DND-41 (cell line): ENCODE measurements at regions not wholly inside any gene's neighbourhood (a gene's known extent, or its start where the extent isn't known, plus 50 kb on each side); places are given as distances from the start of the nearest gene placed in this dataset.
"Not testable (repeated sequence)": the region's sequence is repeated elsewhere in the genome, so short reads cannot be mapped to it uniquely, and the experiment has no call there.

Source experiments
- ATAC-seq: fragments of 200-7000 bp; cut with Tn5 transposase; 3 replicates; pipeline ENCODE4 v1.9.1; 2021; ENCODE audit warnings: low read depth; ENCODE audit not compliant: insufficient read depth
- DNase-seq: peaks from one replicate; pipeline ENCODE4 v3.0.0-alpha.2; 2020
- H2AFZ ChIP-seq: 2 replicates; pipeline ENCODE4 v1.6.0; 2012; ENCODE audit warnings: low read depth, low read length
- H3K27ac ChIP-seq: 2 replicates; pipeline ENCODE4 v1.5.1; 2012; ENCODE audit warnings: low read length, inconsistent platforms
- H3K27me3 ChIP-seq: fragments of 200-600 bp; sonication (generic); 2 replicates; pipeline ENCODE4 v1.6.0; 2012; ENCODE audit warnings: low read length, mild to moderate bottlenecking, inconsistent platforms; ENCODE audit not compliant: insufficient read depth, poor library complexity
- H3K36me3 ChIP-seq: 2 replicates; pipeline ENCODE4 v1.5.1; 2012; ENCODE audit warnings: low read length, inconsistent platforms; ENCODE audit not compliant: insufficient read depth
- H3K4me1 ChIP-seq: 2 replicates; pipeline ENCODE4 v1.5.1; 2012; ENCODE audit warnings: mild to moderate bottlenecking, low read length; ENCODE audit not compliant: insufficient read depth
- H3K4me2 ChIP-seq: 2 replicates; pipeline ENCODE4 v1.6.0; 2012; ENCODE audit warnings: mild to moderate bottlenecking, moderate library complexity, low read length, inconsistent platforms; ENCODE audit not compliant: insufficient read depth
- H3K4me3 ChIP-seq, 2 experiments: fragments of 200-600 bp in 1 of 2; shearing (Covaris generic) in 1 of 2; 2 replicates each; pipeline ENCODE4 v1.5.1; 2012 to 2016; ENCODE audit warnings: inconsistent platforms in 2 of 2, low read length in 2 of 2, mild to moderate bottlenecking in 2 of 2, low read depth in 1 of 2, moderate library complexity in 1 of 2
- H3K79me2 ChIP-seq: 2 replicates; pipeline ENCODE4 v1.6.0; 2012; ENCODE audit warnings: low read length, inconsistent platforms; ENCODE audit not compliant: insufficient read depth
- H3K9ac ChIP-seq: 2 replicates; pipeline ENCODE4 v1.6.0; 2012; ENCODE audit warnings: low read depth, mild to moderate bottlenecking, inconsistent platforms, low read length, moderate library complexity
- H3K9me3 ChIP-seq: 2 replicates; pipeline ENCODE4 v1.5.1; 2012; ENCODE audit warnings: low read length, moderate library complexity, mild to moderate bottlenecking, inconsistent platforms; ENCODE audit not compliant: insufficient read depth, severe bottlenecking
- H4K20me1 ChIP-seq: 2 replicates; pipeline ENCODE4 v1.6.0; 2012; ENCODE audit warnings: low read length; ENCODE audit not compliant: insufficient read depth
- EZH2 ChIP-seq: IDR thresholded peaks from 3 replicates; pipeline ENCODE4 v1.6.1; 2012; ENCODE audit warnings: borderline replicate concordance, low read depth, mild to moderate bottlenecking, moderate library complexity, low read length, inconsistent platforms; ENCODE audit not compliant: severe bottlenecking
- TF ChIP-seq, protein P1 (sequence below): IDR thresholded peaks from 2 replicates; pipeline ENCODE4 v1.5.1; 2012; ENCODE audit warnings: borderline replicate concordance, low read length, moderate library complexity, mild to moderate bottlenecking; ENCODE audit not compliant: poor library complexity, severe bottlenecking; ENCODE audit errors: extremely low read depth

DNA sequence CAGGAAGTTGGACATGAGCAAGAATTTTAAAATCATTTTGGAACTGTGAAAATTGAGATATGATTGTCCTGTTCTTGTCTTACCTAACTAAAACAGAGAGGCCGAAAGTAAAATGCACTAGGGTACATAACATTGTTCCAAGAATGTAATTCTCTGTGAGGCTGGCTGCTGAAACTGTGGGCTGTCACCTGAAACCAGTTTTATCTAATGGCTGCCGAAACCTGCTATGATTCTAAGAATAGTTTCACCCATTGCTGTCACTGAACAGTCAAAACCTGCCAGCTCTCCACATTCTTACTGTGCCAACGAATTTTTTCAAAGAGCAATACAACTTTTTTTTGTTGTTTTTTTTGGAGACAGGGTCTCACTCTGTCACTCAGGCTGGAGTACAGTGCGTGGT is 119.3 kb upstream of the ZSWIM2 start:
- Histone ChIP-seq H3K4me3 (no peak overlapping the region), H4K20me1 (no peaks in the 10 kb centered on the region), H3K9me3 (no peaks in the 10 kb centered on the region), H3K36me3 (no peaks in the 10 kb centered on the region), H3K79me2 (no peaks in the 10 kb centered on the region), H3K4me2 (no peak overlapping the region), H3K9ac (no peak overlapping the region), H3K27ac (no peak overlapping the region), H3K4me1 (no peaks in the 10 kb centered on the region), H2AFZ (no peak overlapping the region), H3K27me3 (no peaks in the 10 kb centered on the region)
- TF ChIP-seq, protein P1, sequence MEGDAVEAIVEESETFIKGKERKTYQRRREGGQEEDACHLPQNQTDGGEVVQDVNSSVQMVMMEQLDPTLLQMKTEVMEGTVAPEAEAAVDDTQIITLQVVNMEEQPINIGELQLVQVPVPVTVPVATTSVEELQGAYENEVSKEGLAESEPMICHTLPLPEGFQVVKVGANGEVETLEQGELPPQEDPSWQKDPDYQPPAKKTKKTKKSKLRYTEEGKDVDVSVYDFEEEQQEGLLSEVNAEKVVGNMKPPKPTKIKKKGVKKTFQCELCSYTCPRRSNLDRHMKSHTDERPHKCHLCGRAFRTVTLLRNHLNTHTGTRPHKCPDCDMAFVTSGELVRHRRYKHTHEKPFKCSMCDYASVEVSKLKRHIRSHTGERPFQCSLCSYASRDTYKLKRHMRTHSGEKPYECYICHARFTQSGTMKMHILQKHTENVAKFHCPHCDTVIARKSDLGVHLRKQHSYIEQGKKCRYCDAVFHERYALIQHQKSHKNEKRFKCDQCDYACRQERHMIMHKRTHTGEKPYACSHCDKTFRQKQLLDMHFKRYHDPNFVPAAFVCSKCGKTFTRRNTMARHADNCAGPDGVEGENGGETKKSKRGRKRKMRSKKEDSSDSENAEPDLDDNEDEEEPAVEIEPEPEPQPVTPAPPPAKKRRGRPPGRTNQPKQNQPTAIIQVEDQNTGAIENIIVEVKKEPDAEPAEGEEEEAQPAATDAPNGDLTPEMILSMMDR, result no peak
- no peak for TF ChIP-seq EZH2
- DNase-seq (no peak), ATAC-seq (no peak)

DNA sequence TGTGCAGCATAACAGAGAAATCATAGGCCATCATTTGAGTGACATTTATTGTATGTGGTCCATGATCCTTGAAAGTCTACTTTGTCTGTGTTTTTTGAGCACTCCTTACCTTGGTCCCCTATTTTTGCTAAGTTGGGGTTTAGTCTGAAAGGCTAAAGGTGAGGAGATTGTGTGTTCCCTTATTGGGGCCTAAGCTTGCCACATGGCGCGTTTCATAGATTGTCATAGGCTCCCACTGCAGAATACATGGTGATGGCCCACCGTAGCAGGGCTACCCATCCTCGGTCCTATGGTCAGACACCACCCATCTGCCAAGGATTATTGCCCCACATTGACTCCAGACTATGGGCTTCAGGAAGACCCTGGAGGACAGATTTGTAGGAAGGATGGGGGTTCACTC is 117.0 kb upstream of the ZSWIM2 start:
- Histone ChIP-seq H3K4me3 (no peak overlapping the region), H3K4me1 (no peaks in the 10 kb centered on the region), H3K9ac (no peak overlapping the region), H3K27ac (no peak overlapping the region), H2AFZ (no peak overlapping the region), H3K36me3 (no peaks in the 10 kb centered on the region), H4K20me1 (no peaks in the 10 kb centered on the region), H3K27me3 (no peaks in the 10 kb centered on the region), H3K9me3 (peaks cover 4% of the 10 kb centered on the region), H3K4me2 (no peak overlapping the region), H3K79me2 (no peaks in the 10 kb centered on the region)
- ATAC-seq, result no peak
- no peak for TF ChIP-seq EZH2
- TF ChIP-seq, protein P1, result no peak
- DNase-seq, result no peak

DNA sequence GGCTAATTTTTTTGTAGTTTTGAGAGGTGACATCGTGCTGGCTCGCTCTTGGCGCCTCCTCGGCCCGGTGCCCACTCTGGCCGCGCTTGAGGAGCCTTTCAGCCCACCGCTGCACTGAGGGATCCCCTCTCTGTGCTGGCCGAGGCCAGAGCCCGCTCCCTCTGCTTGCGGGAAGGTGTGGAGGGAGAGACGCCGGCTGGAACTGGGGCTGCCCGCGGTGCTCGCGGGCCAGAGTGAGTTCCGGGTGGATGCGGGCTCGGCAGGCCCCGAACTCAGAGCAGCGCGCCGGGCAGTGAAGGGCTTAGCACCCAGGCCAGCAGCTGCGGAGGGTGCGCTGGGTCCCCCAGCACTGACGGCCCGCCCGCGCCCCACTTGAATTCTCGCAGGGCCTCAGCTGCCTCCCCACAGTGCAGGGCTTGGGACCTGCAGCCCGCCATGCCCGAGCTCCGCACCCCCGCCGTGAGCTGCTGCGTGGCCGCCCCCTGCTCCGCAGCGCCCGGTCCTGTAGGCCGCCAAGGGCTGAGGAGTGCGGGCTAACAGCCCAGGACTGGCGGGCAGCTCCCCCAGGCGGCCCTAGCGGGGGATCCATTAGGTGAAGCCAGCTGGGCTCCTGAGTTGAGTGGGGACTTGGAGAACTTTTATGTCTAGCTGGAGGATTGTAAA is 113.2 kb upstream of the ZSWIM2 start:
- Histone ChIP-seq H3K79me2 (no peaks in the 10 kb centered on the region), H3K4me3 (no peak overlapping the region), H3K9me3 (peaks cover 4% of the 10 kb centered on the region), H3K27ac (no peak overlapping the region), H4K20me1 (no peaks in the 10 kb centered on the region), H2AFZ (no peak overlapping the region), H3K4me1 (no peaks in the 10 kb centered on the region), H3K4me2 (no peak overlapping the region), H3K27me3 (no peaks in the 10 kb centered on the region), H3K36me3 (no peaks in the 10 kb centered on the region), H3K9ac (no peak overlapping the region)
- TF ChIP-seq, protein P1, result no peak
- DNase-seq, result no peak
- ATAC-seq, result no peak

DNA sequence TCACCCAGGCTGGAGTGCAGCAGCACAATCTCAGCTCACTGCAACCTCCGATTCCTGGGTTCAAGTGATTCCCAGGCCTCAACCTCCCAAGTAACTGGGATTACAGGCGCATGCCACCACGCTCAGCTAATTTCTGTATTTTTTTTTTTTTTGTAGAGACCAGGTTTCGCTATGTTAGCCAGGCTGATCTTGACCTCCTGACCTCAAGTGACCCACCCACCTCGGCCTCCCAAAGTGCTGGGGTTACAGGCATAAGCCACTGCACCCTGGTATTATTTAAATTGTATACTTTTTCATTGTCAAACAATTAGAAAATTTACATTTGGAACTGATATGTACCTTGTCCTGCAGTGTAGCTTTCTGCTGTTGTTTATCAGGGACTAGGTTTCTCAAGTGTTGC is 111.3 kb upstream of the ZSWIM2 start:
- not testable (repeated sequence) for H3K79me2 ChIP-seq, H3K27me3 ChIP-seq, H3K4me3 ChIP-seq, H3K9ac ChIP-seq, H2AFZ ChIP-seq, ATAC-seq, H3K36me3 ChIP-seq, DNase-seq, H3K4me2 ChIP-seq, H4K20me1 ChIP-seq, H3K4me1 ChIP-seq, H3K27ac ChIP-seq, H3K9me3 ChIP-seq
